RPMI8226 (cell line): ENCODE measurements at regions not wholly inside any gene's neighbourhood (a gene's known extent, or its start where the extent isn't known, plus 50 kb on each side); places are given as distances from the start of the nearest gene placed in this dataset.

Experiments used
- DNase-seq: peaks from one replicate; pipeline ENCODE4 v3.0.0-alpha.2; 2015

DNA sequence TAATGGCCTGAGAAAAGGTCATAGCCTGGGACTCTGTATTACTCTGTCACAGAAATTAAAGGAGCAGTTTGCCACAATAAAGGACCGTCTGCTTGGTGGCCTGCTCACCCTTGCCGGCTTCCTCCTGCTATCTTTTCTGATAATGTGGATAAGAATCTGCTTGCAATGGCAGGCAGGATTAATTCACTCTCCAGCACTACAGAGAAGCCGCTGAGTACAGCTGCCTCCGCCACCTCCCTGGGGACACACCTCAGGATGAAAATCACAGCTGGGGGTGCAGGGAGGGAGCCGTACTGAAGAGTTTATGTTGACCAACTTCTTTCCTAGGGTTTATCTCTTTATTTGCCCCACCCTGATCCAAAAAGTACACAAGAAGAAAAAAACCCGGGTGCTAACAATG is 245.9 kb upstream of the RPL38 start:
- DNase-seq, result no peak

- no peak for DNase-seq
These were observed 245.0 kb upstream of the RPL38 start for GRCh38 chr17:73958453-73958852.

DNA sequence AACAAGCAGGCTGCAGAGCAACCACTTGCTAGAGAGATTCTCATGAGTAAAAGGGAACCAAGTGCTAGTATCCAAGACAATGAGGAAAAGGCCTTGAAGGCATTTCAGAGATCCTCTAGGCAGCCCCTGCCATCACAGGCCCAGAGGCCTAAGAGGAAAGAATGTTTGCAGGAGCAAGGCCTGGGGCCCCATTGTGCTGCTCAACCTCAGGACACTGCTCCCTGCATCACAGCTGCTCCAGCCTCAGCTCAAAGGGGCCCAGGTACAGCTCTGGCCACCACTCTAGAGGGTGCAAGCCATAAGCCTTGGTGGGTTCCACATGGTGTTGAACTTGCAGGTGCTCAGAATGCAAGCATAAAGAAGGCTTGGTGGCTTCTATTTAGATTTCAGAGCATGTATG is 243.0 kb upstream of the RPL38 start:
- DNase-seq, result no peak

GRCh38 chr17:73962308-73962707 is 241.2 kb upstream of the RPL38 start:
- no peak for DNase-seq

GRCh38 chr17:73968680-73969079 is 234.8 kb upstream of the RPL38 start:
- no peak for DNase-seq

- no peak for DNase-seq
These were observed 233.5 kb upstream of the RPL38 start for GRCh38 chr17:73969956-73970355.

DNA sequence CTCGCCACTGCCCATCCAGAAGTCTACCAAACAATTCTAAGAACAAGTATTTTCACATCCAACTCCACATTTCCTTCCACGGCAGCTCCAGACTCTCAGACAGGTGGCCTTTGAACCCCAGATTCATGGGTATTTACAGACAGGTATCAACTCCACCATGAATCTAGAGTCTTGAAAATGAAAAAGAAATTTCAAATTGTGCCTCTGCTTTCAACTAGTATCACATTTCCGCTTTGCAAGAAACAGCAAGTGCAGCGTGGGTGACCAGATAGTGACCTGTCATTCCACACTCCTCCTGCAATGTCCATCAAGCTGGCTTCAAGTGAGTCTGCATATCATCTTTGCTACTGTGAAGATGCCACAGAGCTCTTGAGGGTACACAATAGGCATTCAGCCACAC is 232.4 kb upstream of the RPL38 start:
- no peak for DNase-seq

DNA sequence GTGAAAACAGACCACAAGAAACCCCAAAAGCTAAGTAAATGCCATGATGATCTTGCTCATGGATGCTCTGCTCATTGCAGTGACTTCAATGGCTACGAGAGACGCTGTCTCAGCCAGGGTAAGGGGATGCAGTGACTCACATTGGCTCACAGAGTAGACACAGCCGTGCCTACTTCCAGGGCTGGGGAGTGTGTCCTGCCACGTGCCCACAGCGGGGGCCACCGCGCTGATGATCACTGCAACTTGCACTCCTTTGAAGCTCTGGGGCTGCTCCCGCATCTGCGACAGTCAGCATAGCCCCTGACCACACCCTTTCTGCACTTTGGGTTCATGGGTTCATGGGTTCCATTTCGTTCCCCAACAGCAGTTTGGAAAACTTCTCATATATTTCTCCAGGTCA is 231.4 kb upstream of the RPL38 start:
- no peak for DNase-seq

DNA sequence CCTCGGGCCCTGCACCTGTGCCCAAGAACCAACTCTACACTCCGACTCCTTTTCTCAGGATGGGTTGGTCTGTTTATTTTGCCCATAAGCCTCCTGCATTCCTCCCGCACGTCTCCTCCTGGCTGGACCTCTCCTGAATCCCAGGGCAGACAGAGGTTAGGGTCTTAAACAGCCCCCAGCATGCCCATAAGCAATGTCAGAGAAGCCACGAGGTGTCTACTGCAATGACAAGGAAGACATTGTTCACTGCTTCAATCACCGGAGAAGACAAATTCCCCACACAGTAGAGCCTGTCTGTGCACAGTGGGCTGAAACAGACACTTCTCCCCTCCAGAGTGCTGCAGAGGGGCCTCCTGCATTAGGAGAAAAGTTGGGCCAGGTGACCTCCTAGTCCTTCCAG is 230.6 kb upstream of the RPL38 start:
- DNase-seq, result no peak

DNA sequence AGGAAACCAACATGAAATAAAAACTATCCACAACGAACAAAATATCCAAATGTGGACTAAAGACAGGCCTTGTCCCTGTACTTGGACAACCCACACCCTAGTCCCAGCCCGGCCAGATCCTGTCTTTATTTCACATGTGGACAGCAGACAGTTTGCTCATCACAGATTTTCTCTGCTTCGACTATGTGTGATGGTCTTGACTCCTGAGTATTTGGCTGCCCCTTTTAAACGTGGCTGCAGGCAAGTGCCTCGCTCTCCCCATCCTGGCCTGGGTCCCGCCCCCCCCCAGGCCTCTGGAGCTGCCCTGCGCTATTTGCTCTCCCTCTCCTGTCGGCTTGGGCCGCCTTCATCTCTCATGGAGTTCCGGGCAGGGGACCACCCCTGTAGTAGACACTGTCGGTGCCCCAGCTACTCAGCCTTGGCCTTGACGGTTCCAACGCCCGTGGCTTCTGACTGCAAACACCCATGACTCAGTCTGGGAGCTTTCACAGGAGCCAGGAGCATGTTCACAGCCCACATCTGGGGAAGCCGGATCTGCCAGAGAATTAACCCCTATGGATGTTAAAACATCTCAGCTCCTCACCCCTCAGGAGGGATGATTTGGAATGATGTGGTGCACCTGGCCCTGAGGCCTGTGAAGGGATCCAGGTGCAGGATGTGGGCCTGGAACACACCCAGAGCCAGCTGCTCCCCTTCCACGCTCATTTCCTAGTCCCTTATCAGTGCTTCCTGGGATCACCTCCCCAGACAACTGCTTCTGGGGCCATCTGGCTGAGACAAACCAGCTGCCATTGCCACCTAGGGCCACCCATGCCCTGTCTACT is 229.7 kb upstream of the RPL38 start:
- DNase-seq, result no peak

DNA sequence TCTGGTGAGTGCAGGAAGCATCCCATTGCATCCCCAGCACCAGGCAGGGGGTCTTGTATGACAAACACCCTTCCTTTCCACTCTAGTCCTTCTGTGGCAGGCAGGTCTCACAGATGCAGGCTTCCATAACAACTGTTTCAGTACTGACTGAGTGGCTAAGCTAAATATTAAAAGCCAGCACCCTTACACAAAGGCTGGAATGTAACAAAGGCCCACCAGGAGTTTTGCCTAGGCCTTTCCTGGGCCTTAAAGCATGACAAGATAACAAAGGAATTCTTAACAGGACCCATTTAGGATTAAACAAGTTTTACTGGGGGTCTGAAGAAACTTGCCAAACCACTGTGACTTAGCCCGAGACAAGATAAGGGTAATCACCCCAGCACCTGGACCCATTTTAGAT is 228.9 kb upstream of the RPL38 start:
- DNase-seq, result no peak

DNA sequence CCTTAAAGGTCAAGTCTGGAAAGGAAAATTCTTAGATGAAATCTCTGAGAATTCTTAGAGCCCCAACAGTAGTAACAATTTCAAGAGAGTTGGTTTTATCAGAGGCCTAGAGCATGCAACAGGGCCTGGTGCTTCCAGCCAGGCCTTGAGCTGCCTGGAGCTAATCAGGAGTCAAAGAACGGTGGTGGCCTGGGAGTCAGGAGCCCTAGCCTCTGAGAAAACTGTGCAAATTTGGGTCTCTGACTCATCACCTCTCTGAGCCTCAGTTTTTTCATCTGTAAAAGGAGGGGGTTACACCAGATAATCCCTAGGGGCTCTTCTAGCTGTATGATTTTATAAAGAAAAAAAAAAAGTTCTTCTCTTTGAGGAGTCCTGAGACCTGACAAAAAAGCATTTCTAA is 227.3 kb upstream of the RPL38 start:
- no peak for DNase-seq

- no peak for DNase-seq
These were observed 226.6 kb upstream of the RPL38 start for GRCh38 chr17:73976676-73977521.

GRCh38 chr17:73980517-73980916 is 223.0 kb upstream of the RPL38 start:
- DNase-seq, result no peak

- no peak for DNase-seq
These were observed 220.6 kb upstream of the RPL38 start for GRCh38 chr17:73982871-73983270.

DNA sequence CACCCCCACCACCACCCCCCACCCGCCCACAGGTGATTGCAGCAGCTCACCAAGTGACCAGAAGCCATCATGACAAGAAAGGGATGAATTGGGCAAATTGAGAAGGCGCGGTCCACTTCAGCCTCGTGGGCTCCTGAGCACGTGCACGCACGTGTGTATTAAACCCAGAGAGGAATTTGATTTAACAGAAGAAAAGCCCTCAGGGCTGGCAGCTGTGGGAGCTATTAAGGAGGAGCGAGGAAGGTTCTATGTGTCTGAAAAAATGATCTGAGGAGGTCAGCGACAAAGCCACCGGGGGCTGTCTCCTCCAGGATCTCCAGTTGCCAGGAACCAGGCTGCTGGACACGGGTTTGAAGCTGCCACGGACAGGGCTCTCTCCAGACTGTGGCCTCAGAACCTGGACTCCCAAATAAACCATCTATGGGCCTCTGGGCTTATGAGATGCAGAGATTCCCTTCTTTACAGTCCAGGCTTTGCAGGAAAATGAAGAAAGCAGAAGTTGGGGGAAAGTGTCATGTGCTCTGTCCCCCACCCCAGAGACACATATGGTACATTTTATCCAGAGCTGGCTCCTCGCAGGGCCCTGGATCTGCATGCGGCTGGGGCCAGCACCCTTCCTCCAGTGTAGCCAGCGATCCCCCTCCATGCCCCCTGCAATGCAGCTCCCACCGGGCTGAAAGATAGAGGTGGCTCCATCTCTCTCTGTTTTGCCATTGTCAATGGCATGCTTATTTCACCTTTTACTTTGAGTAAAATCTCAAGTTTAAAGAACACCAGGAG is 219.7 kb upstream of the RPL38 start:
- no peak for DNase-seq

- no peak for DNase-seq
These were observed 218.5 kb upstream of the RPL38 start for GRCh38 chr17:73984941-73985340.

DNA sequence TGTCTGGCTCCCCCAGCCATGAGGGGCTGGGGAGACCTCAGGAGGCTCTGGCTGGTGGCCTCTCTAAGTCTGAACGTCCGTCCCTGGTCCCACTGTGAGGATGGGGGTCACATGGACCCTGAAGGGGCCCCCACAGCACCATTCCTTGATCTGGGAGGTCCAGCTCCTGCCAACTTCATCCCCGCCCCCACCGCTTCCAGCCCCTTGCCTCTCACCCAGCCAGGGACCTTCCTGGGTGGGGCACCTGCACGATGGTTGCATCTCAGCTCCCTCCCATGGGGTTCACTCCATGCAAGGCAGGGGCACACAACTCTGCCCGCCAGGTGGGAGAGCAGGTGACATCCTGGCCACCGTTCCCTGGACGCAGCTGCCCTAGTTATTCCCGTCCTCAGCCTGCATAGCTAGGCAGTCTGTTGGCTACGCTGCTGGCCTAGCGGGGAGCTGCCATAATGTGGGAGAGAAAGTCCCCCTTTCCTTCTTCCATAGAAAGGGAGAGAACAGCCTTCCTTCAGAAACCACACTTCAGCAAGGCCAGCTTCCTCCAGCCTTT is 217.9 kb upstream of the RPL38 start:
- DNase-seq, result no peak

DNA sequence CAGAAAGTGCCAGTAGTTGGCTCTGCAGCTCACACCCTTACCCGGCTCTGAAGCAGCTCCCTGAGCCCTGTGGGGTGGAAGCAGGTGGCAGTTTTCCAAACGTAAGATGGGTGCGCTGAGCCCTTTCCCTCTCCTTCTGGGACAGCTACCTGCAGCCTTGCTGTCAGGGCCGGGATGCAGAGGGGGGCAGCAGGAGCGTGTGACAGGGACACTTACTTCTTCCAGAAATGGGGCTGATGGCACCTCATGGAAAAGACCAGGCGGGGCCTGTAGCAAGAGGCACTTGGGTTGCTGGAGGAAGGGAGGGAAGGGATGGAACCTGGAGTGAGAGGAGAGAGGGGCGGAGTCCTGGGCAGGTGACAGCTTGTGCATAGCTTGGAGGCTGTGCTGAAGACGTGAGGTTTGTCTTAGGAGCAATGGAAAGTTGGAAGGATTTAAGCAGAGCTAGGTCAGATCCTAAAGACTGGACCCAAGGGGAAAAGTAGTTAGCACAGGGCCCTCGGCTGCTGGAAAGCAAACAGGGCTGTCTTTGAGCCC is 216.8 kb upstream of the RPL38 start:
- DNase-seq, result no peak

- DNase-seq, result no peak
These were observed 216.1 kb upstream of the RPL38 start for GRCh38 chr17:73987395-73987794.

DNA sequence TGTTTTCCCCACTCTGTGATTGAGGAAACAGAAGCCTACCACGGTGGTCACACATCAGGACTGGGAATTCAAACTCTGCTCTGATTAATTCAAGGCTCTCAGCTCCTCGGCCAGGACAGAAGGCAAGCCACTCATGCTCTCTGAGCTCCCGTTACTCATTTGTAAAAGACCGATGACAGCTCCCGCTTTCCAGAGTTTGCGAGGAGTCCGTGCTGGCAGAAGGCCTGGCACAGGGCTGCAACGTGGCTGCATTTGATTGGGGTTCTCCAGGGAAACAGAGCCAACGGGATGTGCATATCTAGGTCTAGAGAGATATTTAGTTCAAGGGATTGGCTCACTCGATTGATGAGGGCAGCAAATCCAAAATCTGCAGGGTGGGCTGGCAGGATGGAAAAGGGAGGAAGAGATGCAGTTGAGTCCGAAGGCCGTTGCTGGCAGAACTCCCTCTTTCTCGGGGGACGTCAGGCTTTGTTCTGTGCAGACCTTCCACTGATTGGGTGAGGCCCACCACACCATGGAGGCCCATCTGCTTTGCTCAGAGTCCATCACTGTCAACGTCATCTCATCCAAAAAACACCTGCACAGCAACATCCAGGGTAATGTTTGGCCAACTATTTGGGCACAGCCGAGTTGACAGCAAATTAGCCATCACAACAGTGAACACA is 215.5 kb upstream of the RPL38 start:
- no peak for DNase-seq

DNA sequence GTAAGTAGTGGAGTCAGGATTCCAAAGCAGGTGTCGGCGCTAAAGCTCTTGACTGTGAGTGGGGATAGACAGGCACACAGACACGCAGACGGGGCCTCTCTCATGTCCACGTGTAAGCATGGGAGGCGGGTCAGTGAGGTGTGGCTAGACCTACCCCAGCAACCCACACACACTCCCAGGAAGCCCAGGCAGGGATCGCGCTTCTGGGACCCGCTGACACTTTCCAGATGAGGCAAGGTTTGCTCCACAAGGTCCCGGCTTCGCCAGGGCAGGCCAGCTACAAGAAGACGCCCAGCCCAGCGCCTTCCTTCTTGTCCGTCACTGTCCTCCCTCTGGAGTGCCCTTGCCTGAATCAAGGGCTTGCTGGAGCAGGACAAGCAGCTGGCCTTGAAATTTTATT is 213.8 kb upstream of the RPL38 start:
- DNase-seq, result no peak
